Esophagus muscularis mucosa (tissue), 4 donors: ENCODE measurements at regions not wholly inside any gene's neighbourhood (a gene's known extent, or its start where the extent isn't known, plus 50 kb on each side); places are given as distances from the start of the nearest gene placed in this dataset.

Experiments used
- DNase-seq: peaks from one replicate; pipeline ENCODE4 v3.0.0-alpha.2; 2017; ENCODE audit errors: extremely low spot score
- H3K27ac ChIP-seq, 4 donors: fragments of 200-600 bp; sonication (generic); replicated peaks in 1 of 4; 1 replicate in 3 of 4; 2 replicates in 1 of 4; pipeline ENCODE4 v1.5.1; 2016 to 2019; ENCODE audit warnings: mild to moderate bottlenecking in 1 of 4
- H3K27me3 ChIP-seq, 4 donors: fragments of 200-600 bp; sonication (generic); one replicate each; pipeline versions ENCODE4 v1.5.1 to v1.6.0; 2016 to 2019
- H3K36me3 ChIP-seq, 4 donors: fragments of 200-600 bp; sonication (generic); one replicate each; pipeline ENCODE4 v1.5.1; 2016 to 2019
- H3K4me1 ChIP-seq, 4 donors: fragments of 200-600 bp; sonication (generic); one replicate each; pipeline ENCODE4 v1.5.1; 2016 to 2019
- H3K4me3 ChIP-seq, 4 donors: fragments of 200-600 bp; sonication (generic); 1 replicate in 2 of 4; 2 replicates in 2 of 4; pipeline ENCODE4 v1.5.1; 2016 to 2019; ENCODE audit warnings: mild to moderate bottlenecking in 4 of 4, moderate library complexity in 1 of 4
- H3K9me3 ChIP-seq, 4 donors: fragments of 200-600 bp; sonication (generic); 1 replicate in 3 of 4; 2 replicates in 1 of 4; pipeline ENCODE4 v1.5.1; 2016 to 2019
- CTCF ChIP-seq, 3 experiments: fragments of 200-600 bp in 2 of 3; fragments of 450-650 bp in 1 of 3; sonication (generic) in 2 of 3; IDR thresholded peaks; one replicate each; pipeline ENCODE4 v1.5.1; 2017 to 2019; ENCODE audit warnings: antibody characterized with exemption in 3 of 3, mild to moderate bottlenecking in 2 of 3, moderate library complexity in 1 of 3
- EP300 ChIP-seq: sonication (generic); formaldehyde crosslinking; IDR thresholded peaks from one replicate; pipeline ENCODE4 v1.6.1; 2017; ENCODE audit warnings: antibody characterized with exemption
- POLR2A ChIP-seq: fragments of 450-650 bp; IDR thresholded peaks from one replicate; pipeline ENCODE4 v1.6.1; 2017; ENCODE audit warnings: antibody characterized with exemption, moderate library complexity, mild to moderate bottlenecking, low read depth
- POLR2AphosphoS5 ChIP-seq, 2 donors: sonication (generic); formaldehyde crosslinking; IDR thresholded peaks; one replicate each; pipeline ENCODE4 v1.6.1; 2017; ENCODE audit warnings: antibody characterized with exemption in 2 of 2
- WGBS: methylation state at CpG from one replicate; pipeline ENCODE4 v1.1.5; 2018; 5-methylcytosine and 5-hydroxymethylcytosine counted together
- intact Hi-C: fragments of 100-400 bp; cut with DNase I; formaldehyde crosslinking; loops from one replicate; pipeline ENCODE4 v1.15.1; 2023

GRCh38 chr9:25480696-25481095, 197.5 kb downstream of the TUSC1 start:
- H3K4me1 ChIP-seq, result no peaks in the 10 kb centered on the region
- H3K27ac ChIP-seq, result no peak overlapping the region
- H3K9me3 ChIP-seq, result no peaks in the 10 kb centered on the region
- TF ChIP-seq POLR2A (no peak), CTCF (IDR thresholded peaks at IDR 0.05) (no peak), POLR2AphosphoS5 (IDR thresholded peaks at IDR 0.05) (no peak), EP300 (no peak)
- no peaks in the 10 kb centered on the region for H3K27me3 ChIP-seq
- H3K4me3 ChIP-seq, result no peak overlapping the region
- intact Hi-C loops, result no loop called here
- no peak for DNase-seq
- H3K36me3 ChIP-seq, result no peaks in the 10 kb centered on the region

- Histone ChIP-seq H3K9me3 (peaks cover 0 to 13% (median 5%) of the 10 kb centered on the region in 4 donors), H3K27ac (no peak overlapping the region), H3K36me3 (no peaks in the 10 kb centered on the region), H3K4me1 (no peaks in the 10 kb centered on the region), H3K27me3 (no peaks in the 10 kb centered on the region), H3K4me3 (no peak overlapping the region)
- intact Hi-C loops, result no loop called here
- 86% methylated on average over 2 of the region's 2 CpGs for WGBS
- no peak for DNase-seq
- TF ChIP-seq POLR2A (no peak), POLR2AphosphoS5 (IDR thresholded peaks at IDR 0.05) (no peak), EP300 (no peak), CTCF (IDR thresholded peaks at IDR 0.05) (no peak)
Observed at GRCh38 chr9:25472681-25473080, 205.6 kb downstream of the TUSC1 start.

GRCh38 chr9:25472085-25472607, 206.1 kb downstream of the TUSC1 start:
- no peak for TF ChIP-seq EP300
- TF ChIP-seq POLR2AphosphoS5 (IDR thresholded peaks at IDR 0.05), result no peak
- TF ChIP-seq CTCF (IDR thresholded peaks at IDR 0.05), result no peak
- TF ChIP-seq POLR2A, result no peak
- Histone ChIP-seq H3K27ac (no peak overlapping the region), H3K4me1 (no peaks in the 10 kb centered on the region), H3K9me3 (peaks cover 0 to 13% (median 5%) of the 10 kb centered on the region in 4 donors), H3K27me3 (no peaks in the 10 kb centered on the region), H3K4me3 (no peak overlapping the region), H3K36me3 (no peaks in the 10 kb centered on the region)
- 100% methylated on average over 1 of the region's 4 CpGs for WGBS
- intact Hi-C loops, result no loop called here
- DNase-seq, result no peak

GRCh38 chr9:25461416-25461815, 216.8 kb downstream of the TUSC1 start:
- Histone ChIP-seq H3K36me3 (no peaks in the 10 kb centered on the region), H3K4me3 (no peak overlapping the region), H3K27me3 (no peaks in the 10 kb centered on the region), H3K9me3 (no peaks in the 10 kb centered on the region), H3K27ac (no peak overlapping the region), H3K4me1 (no peaks in the 10 kb centered on the region)
- TF ChIP-seq POLR2AphosphoS5 (IDR thresholded peaks at IDR 0.05) (no peak), POLR2A (no peak), EP300 (no peak)
- DNase-seq, result no peak
- intact Hi-C loops, result no loop called here

GRCh38 chr9:25453875-25454274, 224.4 kb downstream of the TUSC1 start:
- Histone ChIP-seq H3K36me3 (no peaks in the 10 kb centered on the region), H3K9me3 (no peaks in the 10 kb centered on the region), H3K27ac (no peak overlapping the region), H3K4me1 (no peaks in the 10 kb centered on the region), H3K27me3 (no peaks in the 10 kb centered on the region), H3K4me3 (no peak overlapping the region)
- no peak for TF ChIP-seq EP300
- no peak for TF ChIP-seq POLR2A
- no peak for TF ChIP-seq POLR2AphosphoS5 (IDR thresholded peaks at IDR 0.05)
- TF ChIP-seq CTCF (IDR thresholded peaks at IDR 0.05), result no peak
- WGBS, result 77% methylated on average over 2 of the region's 2 CpGs
- DNase-seq, result no peak
- intact Hi-C loops, result no loop called here
